ENCODE measurements at regions not wholly inside any gene's neighbourhood (a gene's known extent, or its start where the extent isn't known, plus 50 kb on each side); places are given as distances from the start of the nearest gene placed in this dataset.

GRCh38 chr3:46097691-46098241, 70.5 kb upstream of the XCR1 start:
- no peak for TF ChIP-seq CTCF (conservative IDR thresholded peaks at IDR 0.05; ENCODE audit: low read depth, low read length)
- no peak overlapping the region for H3K4me3 ChIP-seq (ENCODE audit: low read length)
- no peak for DNase-seq (ENCODE audit: low read depth)

- TF ChIP-seq CTCF (conservative IDR thresholded peaks at IDR 0.05; ENCODE audit: low read depth, low read length) = no peak
- no peak for DNase-seq (ENCODE audit: low read depth)
- no peak overlapping the region for H3K4me3 ChIP-seq (ENCODE audit: low read length)
Observed at GRCh38 chr3:46096781-46097180, 69.5 kb upstream of the XCR1 start.

GRCh38 chr3:46096336-46096735, 69.1 kb upstream of the XCR1 start:
- H3K4me3 ChIP-seq (ENCODE audit: low read length) = no peak overlapping the region
- no peak for DNase-seq (ENCODE audit: low read depth)
- TF ChIP-seq CTCF (conservative IDR thresholded peaks at IDR 0.05; ENCODE audit: low read depth, low read length) = no peak

- no peak for DNase-seq (ENCODE audit: low read depth)
- H3K4me3 ChIP-seq (ENCODE audit: low read length) = no peak overlapping the region
- no peak for TF ChIP-seq CTCF (conservative IDR thresholded peaks at IDR 0.05; ENCODE audit: low read depth, low read length)
Observed at GRCh38 chr3:46095307-46095706, 68.0 kb upstream of the XCR1 start.

GRCh38 chr3:46094506-46094905, 67.2 kb upstream of the XCR1 start:
- no peak overlapping the region for H3K4me3 ChIP-seq (ENCODE audit: low read length)
- no peak for DNase-seq (ENCODE audit: low read depth)
- TF ChIP-seq CTCF (conservative IDR thresholded peaks at IDR 0.05; ENCODE audit: low read depth, low read length) = no peak

- no peak overlapping the region for H3K4me3 ChIP-seq (ENCODE audit: low read length)
- no peak for TF ChIP-seq CTCF (conservative IDR thresholded peaks at IDR 0.05; ENCODE audit: low read depth, low read length)
- no peak for DNase-seq (ENCODE audit: low read depth)
Observed at GRCh38 chr3:46093966-46094365, 66.7 kb upstream of the XCR1 start.

- TF ChIP-seq CTCF (conservative IDR thresholded peaks at IDR 0.05; ENCODE audit: low read depth, low read length) = no peak
- DNase-seq (ENCODE audit: low read depth) = no peak
- H3K4me3 ChIP-seq (ENCODE audit: low read length) = no peak overlapping the region
Observed at GRCh38 chr3:46093327-46093942, 66.2 kb upstream of the XCR1 start.

Measured in retinal pigment epithelial cell (primary cell).